Panc1 (cell line): ENCODE measurements at regions not wholly inside any gene's neighbourhood (a gene's known extent, or its start where the extent isn't known, plus 50 kb on each side); places are given as distances from the start of the nearest gene placed in this dataset.

ENCODE experiments used
- ATAC-seq: fragments of 200-7000 bp; cut with Tn5 transposase; 2 replicates; pipeline ENCODE4 v1.9.1; 2020; ENCODE audit warnings: mild to moderate bottlenecking, moderate library complexity
- BruUV-seq: library from RNA; stranded (reverse); fragments of 400-500 nt; replicated peaks from 2 replicates; lab custom pipeline; 2021; lab: Mats Ljungman, UMichigan
- CTCF ChIA-PET: fragments of 300-600 bp; sonication (Branson Sonifier 250); formaldehyde crosslinking; loops from one replicate; lab custom pipeline; 2022; ENCODE audit warnings: antibody characterized with exemption; lab: Charles Lee
- POLR2A ChIA-PET: fragments of 300-600 bp; sonication (Branson Sonifier 250); formaldehyde crosslinking; loops from one replicate; lab custom pipeline; 2022; ENCODE audit warnings: antibody characterized with exemption; lab: Charles Lee
- DNase-seq: peaks from one replicate; pipeline ENCODE4 v3.0.0-alpha.2; 2010; ENCODE audit warnings: low read depth, low spot score
- H3K27ac ChIP-seq: 2 replicates; pipeline ENCODE4 v1.5.1; 2011; ENCODE audit warnings: mild to moderate bottlenecking, low read length, inconsistent platforms
- H3K27me3 ChIP-seq: fragments of 200-500 bp; sonication (Bioruptor generic); 2 replicates; pipeline ENCODE4 v1.6.0; 2014; ENCODE audit warnings: low read length, inconsistent platforms; ENCODE audit not compliant: control insufficient read depth, insufficient read depth
- H3K36me3 ChIP-seq: fragments of 200-500 bp; sonication (Bioruptor generic); 2 replicates; pipeline ENCODE4 v1.5.1; 2014; ENCODE audit warnings: inconsistent platforms, mild to moderate bottlenecking, low read length, moderate library complexity; ENCODE audit not compliant: control insufficient read depth, insufficient read depth
- H3K4me1 ChIP-seq: 2 replicates; pipeline ENCODE4 v1.5.1; 2011; ENCODE audit warnings: inconsistent platforms, mild to moderate bottlenecking, low read length, moderate library complexity; ENCODE audit not compliant: control insufficient read depth, insufficient read depth
- H3K4me3 ChIP-seq, 2 experiments: 2 replicates each; pipeline ENCODE4 v1.5.1; 2011 to 2012; ENCODE audit warnings: low read depth in 2 of 2, low read length in 2 of 2, mild to moderate bottlenecking in 2 of 2, inconsistent platforms in 1 of 2, moderate library complexity in 1 of 2
- H3K9me3 ChIP-seq: fragments of 200-500 bp; sonication (Bioruptor generic); 2 replicates; pipeline ENCODE4 v1.5.1; 2014; ENCODE audit warnings: low read depth, mild to moderate bottlenecking, inconsistent platforms, low read length, moderate library complexity; ENCODE audit not compliant: control insufficient read depth, insufficient read depth
- POLR2AphosphoS5 ChIP-seq: IDR thresholded peaks from 2 replicates; pipeline ENCODE4 v1.6.1; 2012; ENCODE audit warnings: mild to moderate bottlenecking, low read depth, low read length, moderate library complexity
- SIN3A ChIP-seq: IDR thresholded peaks from 2 replicates; pipeline ENCODE4 v1.6.1; 2012; ENCODE audit warnings: low read depth, mild to moderate bottlenecking, low read length, moderate library complexity, borderline replicate concordance; ENCODE audit not compliant: insufficient read depth
- TCF7L2 ChIP-seq: IDR thresholded peaks from 2 replicates; pipeline ENCODE4 v1.6.1; 2011; ENCODE audit warnings: mild to moderate bottlenecking, low read depth, low read length, inconsistent platforms
- in situ Hi-C: cut with HindIII; loops from 2 replicates; pipeline ENCODE4 v1.10.0; 2016; ENCODE audit warnings: low sequenced_read_pairs, low pct_unique_long_range_greater_than_20kb
- intact Hi-C: fragments of 100-400 bp; cut with micrococcal nuclease; formaldehyde crosslinking; loops from one replicate; pipeline ENCODE4 v1.10.0; 2022; ENCODE audit not compliant: unreplicated experiment
- TF ChIP-seq, protein P1 (sequence below), 2 experiments: IDR thresholded peaks; 2 replicates each; pipeline ENCODE4 v1.6.1; 2011 to 2012; ENCODE audit warnings: low read depth in 2 of 2, control low read depth in 1 of 2, low read length in 1 of 2, mild to moderate bottlenecking in 1 of 2, moderate library complexity in 1 of 2; ENCODE audit not compliant: insufficient read depth in 1 of 2
- TF ChIP-seq, protein P2 (sequence below): fragments of 450-650 bp; IDR thresholded peaks from 2 replicates; pipeline ENCODE4 v1.5.1; 2017; ENCODE audit warnings: mild to moderate bottlenecking

DNA sequence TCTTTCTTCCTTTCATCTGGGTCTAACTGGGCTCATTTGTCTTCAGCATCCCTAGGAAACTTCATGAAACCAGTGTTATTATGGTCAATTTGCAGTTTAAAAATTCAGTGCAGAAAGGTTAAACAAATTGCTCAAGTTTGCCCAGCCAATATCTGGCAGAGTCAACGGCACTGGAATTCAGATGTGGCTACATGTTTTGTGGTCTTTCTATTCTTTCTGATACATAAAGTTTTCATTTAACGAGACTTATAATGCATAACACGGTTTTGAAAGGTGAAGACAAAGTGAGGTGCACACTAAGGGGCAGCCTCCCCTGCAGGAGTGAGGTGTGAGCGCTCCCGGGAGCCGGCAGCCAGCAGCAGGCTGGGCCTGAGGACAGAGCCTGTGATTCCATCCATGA lies 164.6 kb downstream of the RTP5 start:
- POLR2A ChIA-PET = no interaction called here
- no TSS peak for BruUV-seq
- DNase-seq (no peak), ATAC-seq (no peak)
- no peaks in the 10 kb centered on the region for H3K36me3 ChIP-seq
- H3K9me3 ChIP-seq = no peaks in the 10 kb centered on the region
- intact Hi-C loops = no loop called here
- no peaks in the 10 kb centered on the region for H3K4me1 ChIP-seq
- no peak overlapping the region for H3K4me3 ChIP-seq
- H3K27ac ChIP-seq = no peak overlapping the region
- in situ Hi-C loops = no loop called here
- TF ChIP-seq, protein P1, sequence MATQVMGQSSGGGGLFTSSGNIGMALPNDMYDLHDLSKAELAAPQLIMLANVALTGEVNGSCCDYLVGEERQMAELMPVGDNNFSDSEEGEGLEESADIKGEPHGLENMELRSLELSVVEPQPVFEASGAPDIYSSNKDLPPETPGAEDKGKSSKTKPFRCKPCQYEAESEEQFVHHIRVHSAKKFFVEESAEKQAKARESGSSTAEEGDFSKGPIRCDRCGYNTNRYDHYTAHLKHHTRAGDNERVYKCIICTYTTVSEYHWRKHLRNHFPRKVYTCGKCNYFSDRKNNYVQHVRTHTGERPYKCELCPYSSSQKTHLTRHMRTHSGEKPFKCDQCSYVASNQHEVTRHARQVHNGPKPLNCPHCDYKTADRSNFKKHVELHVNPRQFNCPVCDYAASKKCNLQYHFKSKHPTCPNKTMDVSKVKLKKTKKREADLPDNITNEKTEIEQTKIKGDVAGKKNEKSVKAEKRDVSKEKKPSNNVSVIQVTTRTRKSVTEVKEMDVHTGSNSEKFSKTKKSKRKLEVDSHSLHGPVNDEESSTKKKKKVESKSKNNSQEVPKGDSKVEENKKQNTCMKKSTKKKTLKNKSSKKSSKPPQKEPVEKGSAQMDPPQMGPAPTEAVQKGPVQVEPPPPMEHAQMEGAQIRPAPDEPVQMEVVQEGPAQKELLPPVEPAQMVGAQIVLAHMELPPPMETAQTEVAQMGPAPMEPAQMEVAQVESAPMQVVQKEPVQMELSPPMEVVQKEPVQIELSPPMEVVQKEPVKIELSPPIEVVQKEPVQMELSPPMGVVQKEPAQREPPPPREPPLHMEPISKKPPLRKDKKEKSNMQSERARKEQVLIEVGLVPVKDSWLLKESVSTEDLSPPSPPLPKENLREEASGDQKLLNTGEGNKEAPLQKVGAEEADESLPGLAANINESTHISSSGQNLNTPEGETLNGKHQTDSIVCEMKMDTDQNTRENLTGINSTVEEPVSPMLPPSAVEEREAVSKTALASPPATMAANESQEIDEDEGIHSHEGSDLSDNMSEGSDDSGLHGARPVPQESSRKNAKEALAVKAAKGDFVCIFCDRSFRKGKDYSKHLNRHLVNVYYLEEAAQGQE (IDR thresholded peaks at IDR 0.05; ENCODE audit: insufficient read depth in 1 of 2, low read depth in 2 of 2, low read length in 1 of 2) = no peak
- TF ChIP-seq SIN3A (no peak), POLR2AphosphoS5 (no peak), TCF7L2 (no peak)
- TF ChIP-seq, protein P2, sequence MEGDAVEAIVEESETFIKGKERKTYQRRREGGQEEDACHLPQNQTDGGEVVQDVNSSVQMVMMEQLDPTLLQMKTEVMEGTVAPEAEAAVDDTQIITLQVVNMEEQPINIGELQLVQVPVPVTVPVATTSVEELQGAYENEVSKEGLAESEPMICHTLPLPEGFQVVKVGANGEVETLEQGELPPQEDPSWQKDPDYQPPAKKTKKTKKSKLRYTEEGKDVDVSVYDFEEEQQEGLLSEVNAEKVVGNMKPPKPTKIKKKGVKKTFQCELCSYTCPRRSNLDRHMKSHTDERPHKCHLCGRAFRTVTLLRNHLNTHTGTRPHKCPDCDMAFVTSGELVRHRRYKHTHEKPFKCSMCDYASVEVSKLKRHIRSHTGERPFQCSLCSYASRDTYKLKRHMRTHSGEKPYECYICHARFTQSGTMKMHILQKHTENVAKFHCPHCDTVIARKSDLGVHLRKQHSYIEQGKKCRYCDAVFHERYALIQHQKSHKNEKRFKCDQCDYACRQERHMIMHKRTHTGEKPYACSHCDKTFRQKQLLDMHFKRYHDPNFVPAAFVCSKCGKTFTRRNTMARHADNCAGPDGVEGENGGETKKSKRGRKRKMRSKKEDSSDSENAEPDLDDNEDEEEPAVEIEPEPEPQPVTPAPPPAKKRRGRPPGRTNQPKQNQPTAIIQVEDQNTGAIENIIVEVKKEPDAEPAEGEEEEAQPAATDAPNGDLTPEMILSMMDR = no peak
- H3K27me3 ChIP-seq = peaks cover 3% of the 10 kb centered on the region
- CTCF ChIA-PET = no interaction called here

DNA sequence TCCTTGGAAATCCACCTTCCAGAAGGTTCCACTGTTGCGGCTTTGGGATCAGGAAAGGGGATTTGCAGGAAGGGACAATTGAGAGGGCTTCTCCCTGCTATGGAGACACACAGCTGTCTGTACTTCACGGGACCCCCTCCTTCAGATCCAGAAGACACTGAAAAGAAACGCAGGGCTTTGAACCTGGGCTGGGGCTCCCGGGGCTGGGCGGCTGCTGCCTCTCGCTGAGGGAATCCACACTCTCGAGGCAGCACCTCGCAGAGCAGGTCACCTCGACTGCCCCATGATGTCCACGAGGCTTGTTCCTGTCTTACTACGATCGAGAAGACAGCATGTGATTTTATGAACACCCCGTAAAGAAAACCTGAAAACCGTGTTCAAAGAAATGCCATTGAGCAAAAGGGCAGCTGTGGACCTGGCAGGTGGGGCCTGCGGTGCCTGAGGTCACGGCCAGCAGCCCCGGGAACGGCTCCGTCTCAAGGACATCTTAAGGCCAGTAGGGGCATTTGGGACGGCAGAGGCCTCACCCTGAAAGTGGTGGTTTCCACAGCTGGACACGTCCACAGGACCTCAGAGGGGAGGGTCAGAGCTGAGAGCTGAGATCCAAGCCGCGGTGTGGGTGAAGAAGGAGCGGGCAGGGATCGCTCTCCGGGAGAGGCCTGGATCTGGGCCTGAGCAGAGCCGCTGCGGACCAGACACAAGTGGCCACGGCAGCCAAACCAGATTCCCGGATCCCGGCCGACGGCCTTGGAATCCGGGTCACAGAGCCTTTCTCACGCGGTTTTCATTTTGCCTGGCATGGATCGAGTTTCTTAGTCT lies 165.7 kb downstream of the RTP5 start:
- ATAC-seq (no peak), DNase-seq (no peak)
- Histone ChIP-seq H3K27me3 (peaks cover 3% of the 10 kb centered on the region), H3K27ac (no peak overlapping the region), H3K4me1 (no peaks in the 10 kb centered on the region), H3K36me3 (no peaks in the 10 kb centered on the region), H3K9me3 (no peaks in the 10 kb centered on the region), H3K4me3 (no peak overlapping the region)
- ChIA-PET CTCF (no interaction called here), POLR2A (no interaction called here)
- in situ Hi-C loops (no loop called here), intact Hi-C loops (no loop called here)
- TF ChIP-seq, protein P2 = no peak
- TF ChIP-seq POLR2AphosphoS5 (no peak), TCF7L2 (no peak), SIN3A (no peak)
- TF ChIP-seq, protein P1 (IDR thresholded peaks at IDR 0.05; ENCODE audit: insufficient read depth in 1 of 2, low read depth in 2 of 2, low read length in 1 of 2) = no peak
- BruUV-seq = no TSS peak
